ENCODE measurements at regions not wholly inside any gene's neighbourhood (a gene's known extent, or its start where the extent isn't known, plus 50 kb on each side); places are given as distances from the start of the nearest gene placed in this dataset.

DNA sequence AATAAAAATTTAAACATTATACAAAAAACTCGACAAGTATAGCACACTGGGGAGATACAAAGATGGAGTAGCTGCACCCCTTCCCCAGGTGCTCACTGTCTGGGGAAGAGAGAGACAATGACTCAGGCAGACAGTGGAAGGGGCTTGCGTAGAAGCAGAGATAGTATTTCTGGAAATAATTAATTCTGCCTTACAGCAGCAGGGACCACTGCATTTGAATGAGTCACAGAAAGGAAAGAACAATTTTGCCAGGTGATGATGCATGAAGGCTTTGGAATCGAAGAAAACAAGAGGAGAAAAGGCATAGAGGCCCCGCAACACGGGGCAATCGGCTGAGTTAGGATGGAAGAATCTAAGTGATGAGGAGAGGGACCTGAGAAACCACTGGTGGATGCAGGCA, 447.4 kb downstream of the EFNB2 start:
- TF ChIP-seq EZH2 (IDR thresholded peaks at IDR 0.05; ENCODE audit: insufficient read depth, poor library complexity, severe bottlenecking) (no peak), EZH2phosphoT487 (IDR thresholded peaks at IDR 0.05; ENCODE audit: insufficient read depth, low read depth) (no peak)
